HL-60/S4 treated with phorbol 12-myristate 13-acetate at 8.2 ng/mL for 4 days and 3 days (cell line): ENCODE measurements at regions not wholly inside any gene's neighbourhood (a gene's known extent, or its start where the extent isn't known, plus 50 kb on each side); places are given as distances from the start of the nearest gene placed in this dataset.

Experiments used
- in situ Hi-C: fragments of 300-500 bp; cut with MboI; formaldehyde crosslinking; loops from 2 replicates; pipeline ENCODE4 v1.15.0; 2022; ENCODE audit warnings: low sequenced_read_pairs

GRCh38 chr6:12504325-12504966 is 212.1 kb upstream of the PHACTR1 start:
- in situ Hi-C loops = no loop called here

GRCh38 chr6:12505486-12505885 is 211.1 kb upstream of the PHACTR1 start:
- in situ Hi-C loops = no loop called here

- in situ Hi-C loops = no loop called here
These were observed 210.4 kb upstream of the PHACTR1 start for GRCh38 chr6:12506159-12506558.

GRCh38 chr6:12507636-12508035 is 208.9 kb upstream of the PHACTR1 start:
- in situ Hi-C loops = no loop called here

GRCh38 chr6:12508553-12508952 is 208.0 kb upstream of the PHACTR1 start:
- in situ Hi-C loops = no loop called here

- in situ Hi-C loops = no loop called here
These were observed 207.5 kb upstream of the PHACTR1 start for GRCh38 chr6:12509060-12509459.

GRCh38 chr6:12516070-12516469 is 200.5 kb upstream of the PHACTR1 start:
- in situ Hi-C loops = no loop called here

- in situ Hi-C loops = no loop called here
These were observed 194.2 kb upstream of the PHACTR1 start for GRCh38 chr6:12522347-12522746.

GRCh38 chr6:12523726-12524125 is 192.8 kb upstream of the PHACTR1 start:
- in situ Hi-C loops = no loop called here

- in situ Hi-C loops = no loop called here
These were observed 191.3 kb upstream of the PHACTR1 start for GRCh38 chr6:12525276-12525675.

- in situ Hi-C loops = no loop called here
These were observed 189.2 kb upstream of the PHACTR1 start for GRCh38 chr6:12527339-12527738.

- in situ Hi-C loops = no loop called here
These were observed 188.4 kb upstream of the PHACTR1 start for GRCh38 chr6:12528136-12528535.

GRCh38 chr6:12528581-12529363 is 187.8 kb upstream of the PHACTR1 start:
- in situ Hi-C loops = no loop called here

- in situ Hi-C loops = no loop called here
These were observed 187.1 kb upstream of the PHACTR1 start for GRCh38 chr6:12529364-12530019.

GRCh38 chr6:12530345-12530744 is 186.2 kb upstream of the PHACTR1 start:
- in situ Hi-C loops = no loop called here

GRCh38 chr6:12533586-12533985 is 183.0 kb upstream of the PHACTR1 start:
- in situ Hi-C loops = no loop called here

GRCh38 chr6:12534069-12534853 is 182.3 kb upstream of the PHACTR1 start:
- in situ Hi-C loops = no loop called here

- in situ Hi-C loops = no loop called here
These were observed 180.8 kb upstream of the PHACTR1 start for GRCh38 chr6:12535586-12536314.

GRCh38 chr6:12536416-12536815 is 180.2 kb upstream of the PHACTR1 start:
- in situ Hi-C loops = no loop called here

- in situ Hi-C loops = no loop called here
These were observed 179.2 kb upstream of the PHACTR1 start for GRCh38 chr6:12537389-12537788.
